ENCODE measurements at regions not wholly inside any gene's neighbourhood (a gene's known extent, or its start where the extent isn't known, plus 50 kb on each side); places are given as distances from the start of the nearest gene placed in this dataset.
A peak's percentile ranks its signal among the peaks of the same experiment; 100 is the strongest.
"Not testable (repeated sequence)": the region's sequence is repeated elsewhere in the genome, so short reads cannot be mapped to it uniquely, and the experiment has no call there.

DNA sequence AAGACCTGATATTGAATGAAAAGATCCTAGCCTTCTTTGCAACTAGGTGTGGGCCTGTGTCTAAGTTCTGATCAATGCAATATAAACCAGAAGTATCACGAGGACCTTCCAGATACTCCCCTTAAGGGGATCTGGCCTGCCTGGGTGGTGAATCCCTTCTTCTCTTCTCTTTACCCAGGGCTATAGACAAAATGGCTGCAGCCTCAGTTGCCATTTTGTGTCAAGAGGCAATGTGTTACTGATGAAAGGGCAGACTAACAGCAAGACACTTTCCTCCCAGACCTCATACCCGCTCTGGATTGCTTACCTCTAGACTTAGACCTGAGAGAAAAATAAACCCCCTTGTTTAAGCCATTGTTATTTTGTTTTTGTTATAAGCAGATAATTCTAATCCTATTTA lies 84.5 kb upstream of the CHD6 start:
- no peak for DNase-seq
- Mint-ChIP-seq H3K9me3 (no peaks in the 10 kb centered on the region), H3K27me3 (peaks cover 1% of the 10 kb centered on the region), H3K4me3 (no peak overlapping the region), H3K27ac (no peak overlapping the region), H3K4me1 (peaks cover 2% of the 10 kb centered on the region), H3K36me3 (ENCODE audit: low read depth) (no peaks in the 10 kb centered on the region)
- ChIA-PET POLR2A (no interaction called here), CTCF (no interaction called here)

DNA sequence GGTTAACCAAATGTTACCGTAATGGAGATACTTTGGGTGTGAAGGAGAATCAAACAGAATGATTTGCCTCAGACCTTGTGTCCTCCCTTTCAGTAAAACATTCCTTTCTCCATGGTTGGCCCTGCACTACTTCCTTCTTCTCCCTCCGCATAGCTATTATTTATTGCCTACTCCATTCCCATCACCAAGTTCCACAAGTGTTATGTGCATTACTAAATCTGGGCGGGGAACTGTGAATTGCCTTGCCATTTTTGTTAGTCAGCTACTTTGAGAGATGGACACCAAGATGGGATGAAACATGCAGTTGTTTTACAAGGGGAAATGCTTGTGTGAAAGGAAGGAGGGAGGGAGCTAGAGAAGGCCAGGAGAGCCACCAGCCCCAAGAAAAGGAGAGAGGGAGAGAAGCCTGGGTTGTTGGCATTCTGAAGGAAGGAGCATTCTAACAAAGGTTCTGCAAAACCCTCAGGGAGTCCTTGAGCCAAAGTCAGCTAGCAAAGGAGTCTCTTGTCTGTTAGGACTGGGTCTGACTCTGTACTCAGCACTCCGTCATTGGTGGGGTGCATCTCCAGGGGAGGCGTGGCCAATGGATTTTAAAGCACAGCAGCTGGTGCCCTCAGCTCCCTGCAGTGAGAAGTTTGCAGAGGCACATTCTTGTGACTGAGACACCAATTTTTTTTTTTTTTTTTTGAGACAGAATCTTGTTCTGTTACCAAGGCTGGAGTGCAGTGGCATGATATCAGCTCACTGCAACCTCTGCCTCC lies 83.6 kb upstream of the CHD6 start:
- ChIA-PET CTCF (interaction anchor here (0.6 kb wide), 1 partner anchor 282 kb away, joined by 3 read pairs; no protein-coding TSS in a partner anchor), POLR2A (no interaction called here)
- Mint-ChIP-seq H3K27ac (no peak overlapping the region), H3K36me3 (ENCODE audit: low read depth) (no peaks in the 10 kb centered on the region), H3K27me3 (peaks cover 2% of the 10 kb centered on the region), H3K4me1 (peaks cover 4% of the 10 kb centered on the region), H3K4me3 (no peak overlapping the region), H3K9me3 (no peaks in the 10 kb centered on the region)
- no peak for DNase-seq

DNA sequence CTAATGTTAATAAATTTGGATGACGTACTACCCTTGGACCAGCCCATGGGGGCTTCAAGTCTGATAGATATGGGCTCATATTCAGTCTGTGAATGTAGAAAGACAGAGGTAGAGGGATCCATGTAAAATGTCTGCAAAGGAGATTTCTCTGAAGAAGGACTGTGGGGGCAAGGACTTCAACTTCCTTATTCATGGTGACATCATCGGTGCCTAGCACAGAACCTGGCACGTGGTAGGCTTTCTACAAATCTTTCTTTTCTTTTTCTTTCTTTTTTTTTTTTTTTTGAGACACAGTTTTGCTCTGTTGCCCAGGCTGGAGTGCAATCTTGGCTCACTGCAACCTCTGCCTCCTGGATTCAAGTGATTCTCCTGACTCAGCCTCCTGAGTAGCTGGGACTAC lies 81.5 kb upstream of the CHD6 start:
- POLR2A ChIA-PET; H3K4me3 Mint-ChIP-seq; CTCF ChIA-PET; H3K27me3 Mint-ChIP-seq; H3K9me3 Mint-ChIP-seq; DNase-seq; H3K27ac Mint-ChIP-seq; H3K36me3 Mint-ChIP-seq (ENCODE audit: low read depth): not testable (repeated sequence)
- H3K4me1 Mint-ChIP-seq = peaks cover 12% of the 10 kb centered on the region

DNA sequence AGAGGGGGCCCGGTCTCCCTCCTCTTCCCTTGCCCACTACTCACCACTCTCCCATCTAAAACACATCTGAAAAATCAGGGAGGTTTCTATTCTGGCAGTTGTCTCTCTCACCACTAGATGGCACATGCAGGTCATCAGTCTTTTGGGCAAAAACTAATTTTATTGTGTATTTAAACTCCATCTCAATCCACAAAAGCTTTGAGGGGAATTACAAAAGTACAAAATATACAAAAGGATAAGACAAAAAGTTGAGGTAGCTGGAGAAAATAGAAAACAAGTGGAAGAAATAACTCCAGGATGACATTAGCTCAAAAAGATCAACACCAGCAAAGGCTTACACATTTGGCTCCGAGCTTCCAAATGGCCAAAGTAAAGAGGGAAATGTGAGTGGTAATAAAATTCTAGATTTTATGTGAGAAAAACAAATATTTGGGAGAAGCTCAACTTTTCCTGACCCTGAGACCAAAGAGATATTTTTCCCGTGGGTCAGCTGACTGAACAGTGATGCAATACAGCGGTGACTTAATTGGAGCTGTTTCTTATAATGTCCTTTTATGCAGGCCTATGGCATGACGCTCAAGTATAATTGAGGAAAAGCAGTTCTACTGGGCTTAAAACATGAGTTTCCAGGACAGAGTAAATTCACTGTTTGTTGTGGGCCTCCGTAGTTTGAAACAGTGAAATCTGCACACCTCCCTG lies 79.8 kb upstream of the CHD6 start:
- Mint-ChIP-seq H3K27me3 (peaks cover 4% of the 10 kb centered on the region), H3K9me3 (no peaks in the 10 kb centered on the region), H3K4me1 (peaks cover 21% of the 10 kb centered on the region), H3K4me3 (no peak overlapping the region), H3K36me3 (ENCODE audit: low read depth) (no peaks in the 10 kb centered on the region), H3K27ac (no peak overlapping the region)
- ChIA-PET CTCF (interaction anchor here (0.9 to 1.5 kb wide), 2 partner anchors 19 to 25 kb away, joined by 3 to 4 read pairs; no protein-coding TSS in a partner anchor), POLR2A (no interaction called here)
- peak; percentile 23 for DNase-seq

DNA sequence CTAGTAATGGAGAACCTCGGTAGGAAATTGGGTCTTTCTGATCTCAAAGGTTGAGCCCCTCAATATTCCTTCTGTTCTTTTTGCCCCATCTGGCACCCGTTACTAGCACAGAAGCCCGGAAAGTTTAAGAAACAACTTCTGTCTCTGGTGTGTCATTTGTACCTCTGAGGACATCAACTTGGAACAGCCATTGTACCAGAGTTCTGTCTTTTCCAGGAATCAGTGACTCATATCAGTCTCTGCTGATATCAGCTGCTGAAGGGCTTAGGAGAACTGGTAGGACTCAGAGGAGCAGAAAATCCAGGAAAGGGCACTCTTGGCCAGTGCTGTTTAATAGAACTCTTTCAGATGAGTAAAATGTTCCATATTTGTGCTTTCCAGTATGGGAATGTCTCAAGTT lies 78.3 kb upstream of the CHD6 start:
- peaks cover 4% of the 10 kb centered on the region for H3K27me3 Mint-ChIP-seq
- H3K4me3 Mint-ChIP-seq = no peak overlapping the region

DNA sequence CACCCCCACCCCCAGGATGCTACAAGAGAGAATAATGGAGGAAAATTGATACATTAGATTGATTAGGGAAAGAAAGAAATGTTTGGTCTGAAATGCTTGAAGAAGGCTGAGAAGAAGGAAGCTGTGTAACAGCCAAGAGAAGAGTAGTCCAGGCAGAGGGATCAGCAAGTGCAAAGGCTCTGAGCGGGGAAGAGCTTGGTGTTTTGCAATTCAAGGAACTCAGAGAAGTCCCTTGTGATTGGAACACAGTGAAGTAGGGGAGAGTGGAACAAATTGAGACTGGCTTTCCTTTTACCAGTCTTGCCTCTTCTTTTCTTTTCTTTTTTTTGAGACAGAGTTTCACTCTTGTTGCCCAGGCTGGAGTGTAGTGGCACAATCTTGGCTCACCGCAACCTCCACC lies 76.6 kb upstream of the CHD6 start:
- peaks cover 4% of the 10 kb centered on the region for H3K27me3 Mint-ChIP-seq
- no peak for DNase-seq
- peaks cover 27% of the 10 kb centered on the region for H3K4me1 Mint-ChIP-seq
- H3K27ac Mint-ChIP-seq = peak overlapping the region; percentile 85
- ChIA-PET CTCF (interaction anchor here (0.6 to 0.8 kb wide), 2 partner anchors 14 to 704 kb away, joined by 3 read pairs; no protein-coding TSS in a partner anchor), POLR2A (no interaction called here)
- H3K9me3 Mint-ChIP-seq = no peaks in the 10 kb centered on the region
- H3K36me3 Mint-ChIP-seq (ENCODE audit: low read depth) = no peaks in the 10 kb centered on the region
- H3K4me3 Mint-ChIP-seq = no peak overlapping the region

More for the DNA sequence above, 78.3 kb upstream of the CHD6 start:
- Mint-ChIP-seq H3K4me1 (peaks cover 27% of the 10 kb centered on the region), H3K27ac (no peak overlapping the region), H3K36me3 (ENCODE audit: low read depth) (no peaks in the 10 kb centered on the region), H3K9me3 (no peaks in the 10 kb centered on the region)
- DNase-seq = no peak
- POLR2A ChIA-PET = no interaction called here
- CTCF ChIA-PET = no interaction called here

DNA sequence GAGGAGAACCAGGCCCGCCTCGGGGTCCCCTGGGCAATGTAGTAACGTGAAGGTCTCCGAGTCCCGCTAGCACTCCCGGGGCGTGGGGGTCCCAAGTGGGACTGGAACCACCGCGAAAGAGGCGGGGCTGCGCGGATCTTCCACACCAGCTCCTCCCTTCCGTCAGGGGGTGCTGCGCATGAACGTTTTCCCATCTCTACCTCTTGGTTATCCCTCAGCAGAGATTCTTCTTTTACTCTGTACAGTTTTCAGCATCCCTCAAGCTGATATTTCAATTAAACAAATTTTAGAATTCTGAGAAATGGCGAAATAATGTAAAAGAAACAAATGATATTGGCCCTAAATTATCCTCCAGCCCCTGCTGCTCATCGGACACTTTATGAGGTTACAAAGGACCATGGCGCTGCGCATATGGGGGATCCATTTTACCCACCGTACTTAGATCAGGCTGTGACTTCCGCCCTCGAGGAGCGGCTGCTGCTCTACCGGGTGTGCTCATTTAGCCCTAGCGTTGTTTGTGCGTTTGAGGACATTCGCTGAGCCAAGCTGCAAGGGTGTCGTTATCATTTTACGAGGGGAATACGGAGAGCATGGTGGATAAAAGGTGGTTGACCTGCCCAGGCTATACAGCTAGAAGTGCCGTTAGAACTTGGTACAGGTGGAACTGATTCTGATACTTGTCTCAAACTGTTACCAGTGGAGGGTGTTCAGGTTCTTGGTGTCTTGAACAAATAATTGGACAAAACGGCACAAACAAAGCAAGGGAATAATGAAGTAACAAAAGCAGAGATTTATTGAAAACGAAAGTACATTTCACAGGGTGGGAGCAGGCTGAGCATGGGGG lies 75.2 kb upstream of the CHD6 start:
- Mint-ChIP-seq H3K27me3 (peaks cover 4% of the 10 kb centered on the region), H3K4me1 (peaks cover 27% of the 10 kb centered on the region), H3K4me3 (peak overlapping the region; percentile 80), H3K36me3 (ENCODE audit: low read depth) (no peaks in the 10 kb centered on the region), H3K9me3 (no peaks in the 10 kb centered on the region), H3K27ac (peak overlapping the region; percentile 97)
- CTCF ChIA-PET = interaction anchor here (0.7 to 1.3 kb wide), 5 partner anchors 9 to 815 kb away, joined by 3 to 4 read pairs (median 3); no protein-coding TSS in a partner anchor
- DNase-seq = peak; percentile 86
- POLR2A ChIA-PET = interaction anchor here (0.6 kb wide), 1 partner anchor 249 kb away, joined by 4 read pairs; no protein-coding TSS in a partner anchor

DNA sequence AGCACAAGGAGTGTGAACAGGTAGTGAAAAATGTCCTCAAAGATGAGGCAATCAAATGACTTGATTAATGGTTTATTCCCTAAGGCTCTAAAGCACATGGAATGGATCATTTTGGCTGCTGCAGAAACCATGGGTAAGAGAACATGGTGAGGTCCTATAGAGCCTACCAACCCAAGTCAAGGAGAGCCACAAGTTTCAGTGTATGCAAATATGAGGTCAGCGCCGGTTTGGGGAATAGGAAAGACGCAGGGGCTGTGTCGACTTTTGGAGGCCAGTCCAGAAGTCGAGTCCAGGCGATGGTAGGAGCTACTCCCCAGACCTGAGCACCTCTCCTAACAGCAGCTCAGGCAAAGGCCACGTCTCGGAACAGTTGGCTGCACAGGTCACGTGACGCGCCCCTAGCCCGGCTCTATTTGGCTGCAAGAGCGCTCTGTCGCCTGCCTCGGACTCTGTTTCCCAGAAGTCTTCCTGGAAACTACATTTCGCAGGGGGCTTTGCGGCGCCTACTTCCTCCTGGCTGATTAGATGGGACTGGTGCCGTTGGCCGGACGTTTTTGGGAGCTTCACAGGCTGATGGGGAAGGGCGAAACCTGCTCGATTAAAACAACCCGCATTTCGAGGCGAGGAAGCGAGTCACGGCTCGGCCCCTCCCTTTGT lies 74.4 kb upstream of the CHD6 start:
- Mint-ChIP-seq H3K4me3 (peak overlapping the region; percentile 80), H3K4me1 (peaks cover 25% of the 10 kb centered on the region), H3K9me3 (no peaks in the 10 kb centered on the region), H3K27me3 (peaks cover 2% of the 10 kb centered on the region), H3K27ac (peak overlapping the region; percentile 97), H3K36me3 (ENCODE audit: low read depth) (no peaks in the 10 kb centered on the region)
- ChIA-PET CTCF (interaction anchor here (0.7 to 1.3 kb wide), 5 partner anchors 9 to 815 kb away, joined by 3 to 4 read pairs (median 3); no protein-coding TSS in a partner anchor), POLR2A (interaction anchor here (2.0 kb wide), 1 partner anchor 74 kb away, joined by 6 read pairs; the partner anchor contains the start of gene CHD6)
- peak; percentile 76 for DNase-seq

DNA sequence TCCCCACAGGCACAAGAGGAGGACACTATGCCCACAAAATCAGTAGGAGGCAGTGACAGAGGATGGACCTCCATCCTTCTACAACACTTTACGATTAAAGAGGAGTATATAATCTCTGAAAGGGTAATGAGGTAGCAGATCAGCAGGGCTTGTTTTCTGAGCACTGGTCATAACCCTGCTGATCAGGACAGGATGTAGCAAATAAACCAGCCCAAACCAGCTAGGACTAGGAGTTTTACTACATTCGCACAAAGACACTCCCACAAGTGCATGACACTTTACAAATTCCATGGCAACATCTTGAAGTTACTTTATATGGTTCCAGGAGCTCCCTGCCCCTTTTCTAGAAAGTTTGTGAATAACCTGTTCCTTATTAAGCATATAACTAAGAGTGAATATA lies 73.3 kb upstream of the CHD6 start:
- H3K36me3 Mint-ChIP-seq (ENCODE audit: low read depth) = no peaks in the 10 kb centered on the region
- no peak overlapping the region for H3K4me3 Mint-ChIP-seq
- peaks cover 2% of the 10 kb centered on the region for H3K27me3 Mint-ChIP-seq
- no peak overlapping the region for H3K27ac Mint-ChIP-seq
- no peak for DNase-seq
- H3K9me3 Mint-ChIP-seq = no peaks in the 10 kb centered on the region
- ChIA-PET POLR2A (interaction anchor here (2.0 kb wide), 1 partner anchor 73 kb away, joined by 6 read pairs; the partner anchor contains the start of gene CHD6), CTCF (no interaction called here)
- H3K4me1 Mint-ChIP-seq = peaks cover 24% of the 10 kb centered on the region

DNA sequence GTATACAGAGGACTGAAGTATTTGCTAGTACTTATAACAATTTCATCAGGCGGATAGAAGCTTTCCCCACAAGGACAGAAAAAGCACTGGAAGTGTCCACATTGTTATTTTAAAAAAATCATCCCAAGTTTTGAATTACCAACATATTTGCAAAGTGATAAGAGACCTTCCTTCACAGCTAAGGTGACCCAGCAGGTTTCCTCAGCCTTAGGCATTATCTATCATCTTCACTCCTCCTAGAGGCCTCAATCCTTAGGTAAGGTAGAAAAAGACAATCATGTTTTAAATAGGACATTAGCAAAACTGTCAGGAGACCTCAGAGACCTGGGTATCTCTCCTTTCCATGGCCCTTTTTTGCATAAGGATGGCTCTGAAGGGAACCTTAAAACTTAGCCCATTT lies 72.5 kb upstream of the CHD6 start:
- no peak overlapping the region for H3K4me3 Mint-ChIP-seq
- H3K36me3 Mint-ChIP-seq (ENCODE audit: low read depth) = no peaks in the 10 kb centered on the region
- H3K9me3 Mint-ChIP-seq = no peaks in the 10 kb centered on the region
- CTCF ChIA-PET = no interaction called here
- H3K27ac Mint-ChIP-seq = no peak overlapping the region
- peaks cover 21% of the 10 kb centered on the region for H3K4me1 Mint-ChIP-seq
- no peak for DNase-seq
- peaks cover 2% of the 10 kb centered on the region for H3K27me3 Mint-ChIP-seq
- POLR2A ChIA-PET = interaction anchor here (2.0 kb wide), 1 partner anchor 72 kb away, joined by 6 read pairs; the partner anchor contains the start of gene CHD6

DNA sequence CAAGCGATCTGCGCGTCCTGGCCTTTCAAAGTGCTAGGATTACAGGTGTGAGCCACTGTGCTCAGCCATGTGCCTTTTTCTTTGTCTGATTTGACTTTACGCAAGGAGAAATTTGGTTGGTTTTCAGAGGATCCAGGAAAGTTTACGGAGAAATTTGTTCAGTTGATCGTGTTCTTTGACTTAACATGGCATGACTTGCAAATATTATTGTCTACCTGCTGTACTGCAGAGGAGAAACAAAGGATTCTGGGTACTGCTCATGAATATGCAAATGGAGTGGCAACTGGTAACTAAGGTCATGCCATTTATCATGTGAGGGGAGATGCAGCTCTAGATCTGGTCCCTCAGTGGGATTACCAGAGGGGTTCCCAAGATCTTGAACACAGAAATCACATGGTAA lies 68.8 kb upstream of the CHD6 start:
- H3K27me3 Mint-ChIP-seq = no peaks in the 10 kb centered on the region
- no peaks in the 10 kb centered on the region for H3K4me1 Mint-ChIP-seq
- H3K36me3 Mint-ChIP-seq (ENCODE audit: low read depth) = no peaks in the 10 kb centered on the region
- ChIA-PET POLR2A (no interaction called here), CTCF (no interaction called here)
- DNase-seq = no peak
- H3K4me3 Mint-ChIP-seq = no peak overlapping the region
- H3K9me3 Mint-ChIP-seq = no peaks in the 10 kb centered on the region
- no peak overlapping the region for H3K27ac Mint-ChIP-seq

DNA sequence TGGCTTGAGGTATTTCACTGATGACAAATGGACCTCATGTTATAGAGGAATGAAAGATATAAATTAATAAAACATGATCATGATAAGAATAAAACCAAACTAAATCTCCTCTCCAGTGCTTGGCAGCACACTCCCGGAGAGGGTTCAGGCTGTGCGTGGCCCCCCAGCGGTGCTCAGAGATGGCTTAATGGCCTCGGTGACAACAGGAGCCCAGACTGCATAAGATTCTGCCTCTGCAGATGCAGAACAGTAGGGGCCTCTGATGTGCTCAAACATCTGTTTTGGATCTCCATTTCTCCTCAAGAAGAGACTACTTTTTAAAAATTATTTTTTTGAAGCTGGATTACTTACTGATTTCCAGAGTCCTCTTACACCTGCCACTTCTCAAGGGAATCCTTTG lies 67.0 kb upstream of the CHD6 start:
- H3K27ac Mint-ChIP-seq; H3K36me3 Mint-ChIP-seq (ENCODE audit: low read depth); H3K27me3 Mint-ChIP-seq; POLR2A ChIA-PET; DNase-seq; H3K4me1 Mint-ChIP-seq; H3K9me3 Mint-ChIP-seq; H3K4me3 Mint-ChIP-seq: not testable (repeated sequence)
- CTCF ChIA-PET = interaction anchor here (0.6 kb wide), 1 partner anchor 376 kb away, joined by 3 read pairs; no protein-coding TSS in a partner anchor

Measured in activated CD4-positive, alpha-beta T cell treated with anti-CD3 and anti-CD28 coated beads, Interleukin-2, amount 10 ng/mL, durations not matched to agents 7 days and 5 days (primary cell).